HG03135 (cell line): ENCODE measurements at regions not wholly inside any gene's neighbourhood (a gene's known extent, or its start where the extent isn't known, plus 50 kb on each side); places are given as distances from the start of the nearest gene placed in this dataset.

ENCODE experiments used
- ATAC-seq: cut with Tn5 transposase; IDR thresholded peaks from one replicate; pipeline ENCODE4 v1.9.1; 2021; ENCODE audit warnings: mild to moderate bottlenecking, moderate library complexity; ENCODE audit not compliant: unreplicated experiment

DNA sequence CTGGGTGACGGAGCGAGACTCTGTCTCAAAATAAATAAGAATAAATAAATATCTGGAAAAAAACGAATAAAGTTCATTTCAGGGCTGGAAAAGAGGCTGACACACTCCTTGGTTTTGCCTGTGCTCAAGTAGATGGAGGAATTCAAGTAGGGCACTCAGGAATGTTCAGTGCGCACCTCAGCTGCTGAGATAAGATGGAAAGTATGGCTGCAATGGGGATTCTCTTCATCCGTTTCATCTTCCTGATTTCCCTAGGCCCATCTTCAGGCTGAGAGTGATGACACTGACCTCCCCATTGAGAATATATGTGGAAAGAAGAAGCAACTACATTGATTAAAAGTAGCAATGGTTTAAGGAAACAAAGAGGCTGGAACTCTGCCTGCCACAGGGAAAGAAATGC lies 130.5 kb upstream of the ZNF644 start:
- no peak for ATAC-seq

DNA sequence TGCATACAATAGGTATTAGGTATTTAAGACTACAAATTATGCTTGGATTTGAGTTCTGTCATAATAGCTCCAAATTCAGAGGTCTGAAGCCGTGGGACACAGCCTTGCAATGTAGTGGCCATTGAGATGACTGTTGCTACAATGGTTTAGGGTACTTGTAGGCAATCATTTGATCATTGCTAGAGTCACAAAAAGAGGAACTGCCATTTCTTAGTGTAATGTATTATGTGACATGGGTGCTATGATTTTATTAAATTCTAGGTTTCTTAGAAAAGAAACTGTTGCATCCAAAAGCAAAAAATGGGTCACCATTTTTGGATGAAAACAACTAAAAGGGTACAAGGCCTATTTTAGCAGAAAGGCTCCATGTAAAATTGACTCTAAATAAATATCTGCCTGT lies 129.9 kb upstream of the ZNF644 start:
- no peak for ATAC-seq

DNA sequence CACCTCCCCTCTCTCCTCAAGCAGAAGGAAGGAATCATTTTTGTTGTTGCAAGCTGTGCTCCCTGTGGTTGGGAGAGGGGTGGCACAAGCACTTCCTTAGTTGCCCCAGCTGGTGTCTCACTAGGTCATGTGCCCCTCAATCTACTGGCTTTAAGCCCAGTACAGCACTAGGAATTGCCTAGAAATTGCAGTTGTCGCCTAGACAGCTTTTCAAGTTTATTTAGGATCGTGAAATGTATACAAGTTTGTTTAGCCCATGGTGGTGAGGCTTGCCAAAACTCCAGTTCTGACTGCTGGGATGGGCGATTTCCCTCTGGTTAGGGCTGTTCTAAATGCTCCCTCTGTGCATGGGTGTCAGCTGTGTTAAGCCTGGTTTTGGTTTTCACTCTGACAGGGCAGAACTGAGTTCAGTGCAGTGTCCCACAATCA lies 126.8 kb upstream of the ZNF644 start:
- no peak for ATAC-seq

DNA sequence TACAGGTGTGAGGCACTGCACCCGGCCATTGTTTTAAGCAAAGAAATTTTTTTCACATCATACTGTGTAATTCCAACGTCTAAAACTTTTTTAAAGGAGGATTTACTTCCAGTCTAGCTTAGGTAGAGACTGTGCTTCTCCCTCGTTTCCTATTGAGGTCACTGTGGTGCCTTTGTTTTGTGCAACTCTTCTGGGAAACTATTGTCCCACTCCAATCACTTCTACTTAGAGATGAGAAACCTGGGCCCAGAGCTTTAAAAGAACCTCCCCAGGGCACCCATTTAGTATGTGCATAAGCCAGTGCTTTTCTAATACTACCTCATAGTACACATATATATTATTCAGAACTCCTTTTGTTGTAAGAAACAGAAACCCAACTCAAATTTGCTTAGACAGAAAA lies 120.0 kb upstream of the ZNF644 start:
- ATAC-seq, result no peak

DNA sequence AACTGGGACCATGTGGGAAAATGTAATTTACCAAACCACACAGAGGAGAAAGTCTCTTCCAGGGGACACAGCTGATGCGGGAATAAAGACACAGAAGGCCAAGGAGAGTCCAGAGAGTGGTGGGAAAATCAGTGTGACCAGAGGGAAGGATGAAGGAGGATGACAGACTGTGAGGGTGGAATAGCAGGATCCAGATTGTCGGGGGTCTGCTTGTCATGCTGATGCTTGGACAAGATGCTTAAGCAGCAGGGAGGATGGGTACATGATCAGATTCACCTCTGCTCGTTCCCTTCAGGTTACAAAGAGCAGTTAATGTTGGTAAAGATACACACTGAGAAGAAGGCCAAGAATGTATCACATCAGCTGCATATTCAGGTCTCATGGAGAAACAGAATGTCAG lies 117.1 kb upstream of the ZNF644 start:
- ATAC-seq, result no peak

DNA sequence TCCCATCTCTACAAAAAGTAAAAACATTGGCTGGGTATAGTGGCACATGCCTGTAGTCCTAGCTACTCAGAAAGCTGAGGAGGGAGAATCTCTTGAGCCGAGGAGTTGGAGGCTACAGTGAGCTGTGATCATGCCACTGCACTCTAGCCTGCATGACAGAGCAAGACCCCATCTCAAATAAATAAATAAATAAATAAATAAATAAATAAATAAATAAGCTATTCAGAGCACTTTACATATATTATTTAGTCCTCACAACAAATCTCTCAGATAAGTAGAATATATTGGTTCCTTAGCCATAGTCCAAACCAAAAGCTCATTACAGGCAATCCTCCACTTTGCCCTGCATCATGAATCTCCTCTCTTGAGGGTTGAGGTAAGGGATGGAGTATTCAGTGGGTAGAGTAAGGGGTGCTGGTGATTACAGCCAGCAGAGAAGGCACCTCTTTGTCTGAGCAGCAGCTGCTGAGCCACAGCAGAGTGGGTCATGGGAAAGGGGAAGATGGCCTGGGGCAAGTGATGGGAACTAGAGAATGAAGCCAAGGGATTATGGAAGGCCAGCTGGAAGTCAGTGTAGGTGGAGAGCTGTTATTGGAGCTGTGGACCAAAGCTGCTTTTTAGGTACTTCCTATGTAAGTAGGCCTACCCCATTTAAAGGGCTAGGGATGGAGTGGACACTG lies 115.5 kb upstream of the ZNF644 start:
- no peak for ATAC-seq

DNA sequence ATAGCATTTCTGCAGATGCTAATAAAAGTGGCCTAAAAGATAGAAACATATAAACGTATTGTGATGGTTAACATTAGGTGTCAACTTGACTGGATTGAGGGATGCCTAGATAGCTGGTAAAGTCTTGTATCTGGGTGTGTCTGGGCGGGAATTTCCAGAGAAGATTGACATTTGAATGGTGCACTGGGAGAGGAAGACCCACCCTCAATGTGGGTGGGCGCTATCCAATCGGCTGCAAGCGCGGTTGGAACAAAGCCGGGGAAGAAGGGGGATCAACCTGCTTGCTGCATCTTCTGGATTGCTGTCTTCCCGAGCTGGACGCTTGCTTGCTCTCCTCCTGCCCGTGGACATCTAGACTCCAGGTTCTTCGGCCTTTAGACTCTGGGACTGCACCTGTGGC lies 114.0 kb upstream of the ZNF644 start:
- no peak for ATAC-seq

DNA sequence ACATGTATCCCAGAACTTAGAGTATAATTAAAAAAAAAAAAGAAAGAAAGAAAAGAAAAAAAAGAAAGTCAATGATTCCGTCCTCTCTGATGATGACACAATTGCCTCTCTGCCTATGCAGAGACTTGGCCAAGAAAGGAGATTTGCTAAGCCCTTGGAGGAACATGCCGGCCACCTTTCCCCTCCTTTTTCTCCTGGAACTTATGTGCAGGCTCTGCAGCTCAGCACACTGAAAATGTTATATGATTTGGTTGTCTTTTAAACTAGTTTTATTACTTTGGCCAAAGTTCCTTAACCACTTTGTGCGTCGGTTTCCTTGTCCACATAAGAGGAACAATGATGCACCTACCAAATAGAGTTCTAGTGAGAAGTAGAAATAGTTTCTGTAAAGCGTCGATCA lies 111.4 kb upstream of the ZNF644 start:
- ATAC-seq, result no peak

DNA sequence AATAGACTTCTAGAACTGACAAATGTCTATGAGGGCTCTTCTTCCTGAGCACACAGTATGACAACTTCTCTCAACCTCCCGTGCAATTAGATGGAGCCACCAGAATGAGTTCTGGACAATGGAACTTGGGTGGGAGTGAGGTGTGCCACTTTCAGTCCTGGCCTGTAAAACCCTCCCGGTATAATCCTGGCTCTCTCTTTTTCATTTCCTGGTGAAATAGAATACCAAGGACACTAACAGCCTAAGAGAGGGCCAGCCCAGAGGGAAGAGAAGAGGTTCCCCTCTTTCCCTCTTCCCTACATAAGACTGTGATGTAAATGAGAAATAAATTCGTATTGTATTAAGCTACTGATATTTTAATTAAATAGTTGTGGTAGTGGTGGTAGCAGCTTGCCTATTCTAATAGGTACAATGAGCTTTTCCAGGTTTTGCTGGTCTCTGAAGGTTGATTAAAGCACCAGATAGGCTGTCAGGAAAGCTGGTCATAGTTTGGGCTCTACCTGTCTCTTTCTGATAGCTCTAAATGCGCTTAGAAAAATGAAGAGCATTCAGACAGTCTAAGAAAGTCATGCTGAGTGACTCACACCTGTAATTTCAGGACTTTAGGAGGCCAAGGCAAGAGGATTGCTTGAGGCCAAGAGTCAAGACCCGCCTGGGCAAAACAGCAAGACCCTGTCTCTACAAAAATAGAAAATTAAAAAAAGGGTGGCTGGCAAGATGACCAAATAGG lies 108.6 kb upstream of the ZNF644 start:
- ATAC-seq, result no peak

DNA sequence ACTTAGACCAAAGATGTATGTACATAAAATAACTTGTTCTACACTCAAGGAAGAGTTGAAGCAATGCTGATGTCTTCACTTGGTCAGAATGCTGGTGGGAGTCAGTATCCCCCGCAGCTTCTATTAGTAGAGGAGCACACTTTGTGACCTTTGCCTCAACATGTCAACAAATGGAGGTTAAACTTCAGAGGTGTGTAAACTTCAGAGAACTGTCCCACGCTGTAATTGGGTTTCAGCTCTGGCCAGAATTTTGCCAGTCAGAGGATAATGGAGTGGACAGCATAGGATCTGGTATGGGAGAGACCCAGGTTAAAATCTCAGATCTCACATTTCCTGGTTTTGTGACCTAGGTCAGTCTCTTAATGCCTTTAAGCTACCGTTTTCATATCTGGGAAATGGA lies 107.6 kb upstream of the ZNF644 start:
- ATAC-seq, result no peak

DNA sequence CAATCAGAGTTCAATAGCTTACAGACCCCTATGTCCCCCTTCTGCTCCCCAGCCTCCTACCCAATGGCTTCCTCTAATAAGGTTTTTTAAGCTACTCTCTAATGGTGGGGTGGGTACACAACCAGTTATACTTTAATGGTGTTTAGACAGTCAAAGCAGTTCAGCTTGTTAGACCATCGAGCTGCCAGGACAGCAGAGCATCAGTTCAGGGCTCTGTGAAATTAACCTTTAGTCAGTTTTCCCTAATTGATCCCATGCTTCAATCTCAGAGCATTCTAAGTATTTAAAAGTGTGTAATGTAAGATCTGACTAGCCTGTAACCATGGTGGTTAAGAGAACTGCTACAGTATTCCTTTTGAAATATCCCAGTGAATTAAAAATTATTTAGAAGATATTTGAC lies 107.2 kb upstream of the ZNF644 start:
- no peak for ATAC-seq

DNA sequence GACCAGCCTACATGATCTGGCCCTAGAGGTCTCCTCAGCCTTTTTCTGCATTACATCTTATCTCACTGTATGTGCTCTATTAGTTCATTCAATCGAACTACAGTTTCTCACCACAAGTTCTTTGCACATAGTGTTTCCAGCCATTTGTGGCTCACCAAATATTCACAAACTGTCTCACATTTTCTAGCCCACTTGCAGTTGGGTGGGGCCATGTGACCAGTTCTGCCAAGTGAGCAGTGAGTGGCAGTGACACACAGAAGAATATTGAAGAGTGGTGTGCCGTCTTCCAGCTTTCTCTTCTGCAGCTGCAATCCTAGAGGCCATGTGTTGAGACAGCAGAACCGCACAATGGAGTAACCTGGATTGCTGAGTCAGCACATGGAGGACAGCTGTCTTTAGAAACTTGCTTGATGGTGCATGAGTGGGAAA lies 103.2 kb upstream of the ZNF644 start:
- no peak for ATAC-seq

DNA sequence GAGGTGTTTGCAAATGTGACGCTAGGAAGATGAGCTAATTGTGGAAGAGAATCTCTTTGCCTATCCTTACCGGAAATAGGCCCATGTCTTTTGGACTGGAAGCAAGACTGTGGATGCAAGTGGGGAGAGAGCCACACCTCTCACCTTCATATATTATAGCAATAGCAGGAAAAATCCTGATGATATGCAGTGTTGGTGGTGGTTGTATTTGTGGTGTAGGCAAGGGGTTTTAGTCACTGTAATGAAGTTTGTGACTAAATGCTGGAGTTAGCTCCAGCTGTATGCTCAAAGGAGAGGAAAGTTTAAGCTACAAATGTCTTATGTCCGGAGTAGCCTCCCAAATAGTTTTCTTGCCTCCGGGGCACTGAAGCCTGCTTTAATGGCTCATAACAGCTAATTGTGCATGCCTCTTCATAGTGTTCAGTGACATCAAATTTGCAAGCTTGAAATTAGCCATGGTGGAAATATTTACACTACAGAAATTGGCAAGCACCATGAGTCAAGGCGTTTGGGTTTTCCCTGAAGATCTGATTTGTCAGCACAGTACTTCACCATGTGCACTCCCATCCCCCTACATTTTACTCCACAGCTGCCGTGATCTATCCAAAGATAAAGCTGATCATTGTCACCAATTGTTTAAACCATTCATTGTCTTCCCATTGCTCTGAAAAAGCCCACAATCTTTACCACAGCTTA lies 102.6 kb upstream of the ZNF644 start:
- no peak for ATAC-seq

DNA sequence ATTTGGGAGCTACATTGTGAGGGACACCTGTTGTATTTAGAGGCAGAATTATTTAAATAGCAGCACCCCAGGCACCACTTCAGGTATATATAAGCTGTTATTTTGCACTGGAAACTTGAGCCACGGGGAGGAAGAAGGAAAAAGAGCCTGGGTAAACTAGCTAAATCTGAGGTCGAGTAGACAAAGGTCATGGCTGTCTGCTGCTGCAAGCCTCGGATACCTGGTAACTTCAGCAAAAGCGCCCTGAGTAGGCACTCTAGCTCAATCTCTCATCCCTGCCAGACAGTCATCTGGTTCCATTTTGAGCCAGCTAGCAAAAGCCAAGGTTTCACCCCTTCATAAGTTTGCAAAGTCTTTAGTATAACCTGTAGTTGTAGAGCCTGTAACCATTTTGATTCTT lies 101.9 kb upstream of the ZNF644 start:
- ATAC-seq, result no peak

DNA sequence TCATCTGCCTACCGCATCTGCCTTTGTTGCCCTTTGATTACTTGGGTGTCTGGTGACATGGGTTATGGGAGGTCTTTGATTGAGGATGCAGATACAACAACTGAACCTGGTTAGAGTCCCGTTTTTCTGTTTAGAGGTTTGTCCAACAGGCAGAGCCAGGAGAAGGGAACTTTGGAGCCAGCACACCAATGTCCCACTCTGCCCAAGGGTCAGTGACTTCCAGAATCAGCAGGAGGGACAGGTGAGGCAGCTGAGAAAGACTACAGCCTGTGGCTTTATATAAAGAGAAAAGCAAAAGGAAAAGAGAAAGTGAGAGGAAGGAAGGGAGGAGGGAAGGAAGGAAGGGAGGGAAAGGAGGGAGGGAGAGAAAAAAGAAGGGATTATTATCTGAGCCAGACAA lies 101.5 kb upstream of the ZNF644 start:
- ATAC-seq, result no peak

DNA sequence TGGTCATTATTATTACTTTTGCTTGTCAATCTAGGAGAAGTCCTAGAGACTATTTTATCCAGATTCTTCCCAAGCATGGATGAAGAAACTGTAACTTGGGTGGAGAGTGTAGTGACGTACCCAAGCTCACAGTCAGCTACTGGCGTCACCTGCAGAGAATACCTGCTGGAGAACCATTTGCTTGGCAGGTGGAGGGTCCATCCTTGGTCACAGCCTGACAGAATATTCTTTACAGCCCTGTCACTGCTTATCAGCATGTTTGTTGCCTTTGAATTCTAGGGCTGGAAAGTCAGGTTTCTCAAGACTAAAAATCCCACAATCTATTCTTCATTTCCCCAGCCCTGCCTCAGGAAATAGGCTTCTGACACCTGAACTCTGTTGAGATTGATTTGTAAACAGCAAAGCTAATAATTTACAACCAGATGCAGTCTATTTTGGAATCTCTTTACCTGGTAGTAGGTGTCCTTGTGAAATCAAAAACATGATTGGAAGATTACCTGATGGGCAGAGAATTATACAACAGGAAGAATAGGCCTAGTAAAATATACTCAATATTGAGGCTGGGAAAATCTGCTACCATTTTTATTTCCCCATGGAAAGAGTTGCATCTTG lies 100.4 kb upstream of the ZNF644 start:
- no peak for ATAC-seq

DNA sequence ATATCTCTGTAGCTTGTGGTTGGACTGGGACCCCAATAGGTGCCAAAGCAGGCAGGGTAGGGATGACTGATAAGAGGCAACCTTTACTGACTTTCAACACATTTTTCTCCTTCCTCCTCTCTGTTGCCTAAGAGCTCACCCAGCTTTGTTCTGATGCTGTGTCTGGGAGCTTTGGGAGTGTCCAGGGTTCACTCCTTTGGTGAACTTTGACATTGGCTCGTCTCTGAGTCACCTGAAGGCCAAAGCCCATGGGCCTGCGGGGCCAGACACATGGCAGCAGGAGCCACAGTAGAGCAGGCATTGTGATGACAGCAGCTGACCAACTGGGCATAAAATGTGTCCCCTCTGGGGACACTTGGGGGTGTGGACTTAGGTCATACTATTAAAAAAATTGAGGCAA lies 99.5 kb upstream of the ZNF644 start:
- ATAC-seq, result no peak

DNA sequence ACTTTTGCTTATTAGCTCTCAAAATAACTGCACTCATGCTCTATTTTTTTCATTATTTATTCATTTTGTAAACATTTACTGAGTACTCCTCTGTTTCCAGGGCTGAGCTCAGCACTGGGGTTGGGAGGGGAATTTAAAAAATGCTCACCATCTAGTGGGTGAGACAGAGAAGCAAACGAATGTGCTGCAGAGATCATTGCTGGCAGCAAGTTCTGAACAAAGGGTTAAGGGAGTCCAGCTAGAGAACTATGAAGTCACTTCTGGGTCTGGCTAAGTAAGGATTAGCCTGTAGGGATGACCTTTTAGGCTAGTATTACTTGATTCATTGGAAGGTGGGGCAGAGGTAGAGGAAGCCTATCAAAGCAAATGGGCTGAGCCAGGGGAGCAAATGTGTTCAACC lies 99.1 kb upstream of the ZNF644 start:
- no peak for ATAC-seq

DNA sequence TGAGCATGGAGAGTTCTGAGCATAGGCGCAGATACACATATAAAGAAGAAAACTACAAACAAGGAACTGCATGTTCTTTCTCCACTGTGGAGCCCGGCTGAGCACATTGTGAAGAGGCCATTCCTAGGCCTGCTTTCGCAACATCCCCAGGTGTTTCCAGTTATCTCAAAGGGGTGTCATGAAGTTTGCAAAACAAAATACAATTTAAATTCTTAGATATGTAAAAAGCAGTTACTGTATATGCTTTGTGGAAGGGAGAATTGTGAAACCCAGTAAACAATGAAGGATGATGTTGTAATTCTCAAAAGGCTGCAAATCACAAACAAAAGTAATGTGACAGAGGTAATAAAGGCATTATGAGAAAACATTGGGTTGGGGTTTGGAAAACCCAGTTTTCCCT lies 98.6 kb upstream of the ZNF644 start:
- no peak for ATAC-seq

DNA sequence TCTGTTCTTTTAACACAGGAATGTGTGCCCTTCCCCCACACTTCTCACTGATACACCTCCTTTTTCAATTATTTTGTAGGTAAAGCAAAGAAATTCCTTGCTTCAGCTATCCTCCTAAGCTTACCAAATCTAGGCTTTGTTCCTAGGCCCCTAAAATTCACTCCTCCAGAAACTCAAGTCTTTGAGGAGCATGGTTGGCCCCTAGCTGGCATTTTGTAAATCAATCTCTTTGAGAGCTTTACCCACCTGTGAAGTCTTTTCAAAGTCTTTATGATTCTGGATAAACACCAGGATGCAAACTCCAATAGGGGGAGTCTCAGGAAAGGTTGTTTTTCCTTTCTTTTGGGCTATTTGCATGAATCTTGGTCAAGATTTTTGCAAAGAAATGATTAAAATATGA lies 82.9 kb upstream of the ZNF644 start:
- ATAC-seq, result no peak

DNA sequence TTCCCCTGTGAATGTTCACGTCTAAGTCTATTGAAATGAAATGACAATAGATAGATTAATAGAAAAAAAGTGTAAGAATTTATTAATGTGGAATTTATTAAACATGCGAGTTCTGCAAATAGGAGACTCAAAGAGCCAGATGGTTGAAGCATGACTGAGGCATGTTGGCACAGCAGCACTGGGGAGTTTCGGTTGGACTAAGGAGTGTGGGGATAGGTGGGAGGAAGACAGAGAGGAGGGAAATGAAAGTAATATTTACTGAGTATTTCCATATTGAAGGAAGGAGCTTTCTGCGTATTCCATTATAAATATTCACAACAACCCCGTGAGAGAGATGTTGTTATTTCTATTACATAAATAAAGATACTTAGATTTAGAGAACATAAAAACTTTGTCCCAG lies 79.5 kb upstream of the ZNF644 start:
- ATAC-seq, result no peak
